AG04450 (cell line): ENCODE measurements at regions not wholly inside any gene's neighbourhood (a gene's known extent, or its start where the extent isn't known, plus 50 kb on each side); places are given as distances from the start of the nearest gene placed in this dataset.
"Not testable (repeated sequence)": the region's sequence is repeated elsewhere in the genome, so short reads cannot be mapped to it uniquely, and the experiment has no call there.

Source experiments
- CTCF ChIA-PET: fragments of 300-600, 350-600 bp; formaldehyde crosslinking; extraction: SDS; loops from one replicate; lab custom pipeline; 2022; ENCODE audit warnings: antibody characterized with exemption, inconsistent platforms; lab: Charles Lee
- POLR2A ChIA-PET: fragments of 350-600 bp; formaldehyde crosslinking; extraction: SDS; loops from one replicate; lab custom pipeline; 2021; ENCODE audit warnings: antibody characterized with exemption, inconsistent platforms; lab: Yijun Ruan, JAX
- DNase-seq: peaks from one replicate; pipeline ENCODE4 v3.0.0-alpha.2; 2011; ENCODE audit warnings: low read depth, low spot score
- H3K27ac ChIP-seq: one replicate; pipeline ENCODE4 v1.5.1; 2012; ENCODE audit warnings: low read depth, low read length, control low read depth
- H3K27me3 ChIP-seq: one replicate; pipeline ENCODE4 v1.6.0; 2012; ENCODE audit warnings: low read length; ENCODE audit not compliant: control insufficient read depth, insufficient read depth
- H3K4me3 ChIP-seq: 2 replicates; pipeline ENCODE4 v1.5.1; 2011; ENCODE audit warnings: mild to moderate bottlenecking, low read depth, low read length, control low read depth
- H3K9me3 ChIP-seq: 2 replicates; pipeline ENCODE4 v1.5.1; 2012; ENCODE audit warnings: low read length; ENCODE audit not compliant: control insufficient read depth, insufficient read depth
- TF ChIP-seq, protein P1 (sequence below): IDR thresholded peaks from 2 replicates; pipeline ENCODE4 v1.5.1; 2011; ENCODE audit warnings: low read depth, low read length, control low read depth, inconsistent platforms

DNA sequence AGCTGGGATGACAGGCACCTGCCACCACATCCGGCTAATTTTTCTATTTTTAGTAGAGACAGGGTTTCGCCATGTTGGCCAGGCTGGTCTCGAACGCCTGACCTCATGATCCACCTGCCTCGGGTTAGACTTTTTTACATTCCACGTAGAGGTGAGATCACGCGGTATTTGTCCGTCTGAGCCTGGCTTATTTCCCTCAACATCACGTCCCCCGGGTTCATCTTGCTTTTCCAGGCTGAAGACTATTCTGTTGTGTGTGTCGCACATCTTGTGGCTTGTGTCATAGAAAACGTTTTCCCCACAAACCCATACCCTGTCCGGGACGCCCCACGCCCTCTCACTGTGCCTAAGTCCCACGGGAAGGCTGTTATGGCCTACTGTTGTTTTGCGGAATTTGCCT lies 185.3 kb downstream of the CRLF2 start:
- Histone ChIP-seq H3K27ac (no peak overlapping the region), H3K9me3 (peaks cover 65% of the 10 kb centered on the region), H3K4me3 (no peak overlapping the region), H3K27me3 (no peaks in the 10 kb centered on the region)
- no peak for DNase-seq
- TF ChIP-seq, protein P1, sequence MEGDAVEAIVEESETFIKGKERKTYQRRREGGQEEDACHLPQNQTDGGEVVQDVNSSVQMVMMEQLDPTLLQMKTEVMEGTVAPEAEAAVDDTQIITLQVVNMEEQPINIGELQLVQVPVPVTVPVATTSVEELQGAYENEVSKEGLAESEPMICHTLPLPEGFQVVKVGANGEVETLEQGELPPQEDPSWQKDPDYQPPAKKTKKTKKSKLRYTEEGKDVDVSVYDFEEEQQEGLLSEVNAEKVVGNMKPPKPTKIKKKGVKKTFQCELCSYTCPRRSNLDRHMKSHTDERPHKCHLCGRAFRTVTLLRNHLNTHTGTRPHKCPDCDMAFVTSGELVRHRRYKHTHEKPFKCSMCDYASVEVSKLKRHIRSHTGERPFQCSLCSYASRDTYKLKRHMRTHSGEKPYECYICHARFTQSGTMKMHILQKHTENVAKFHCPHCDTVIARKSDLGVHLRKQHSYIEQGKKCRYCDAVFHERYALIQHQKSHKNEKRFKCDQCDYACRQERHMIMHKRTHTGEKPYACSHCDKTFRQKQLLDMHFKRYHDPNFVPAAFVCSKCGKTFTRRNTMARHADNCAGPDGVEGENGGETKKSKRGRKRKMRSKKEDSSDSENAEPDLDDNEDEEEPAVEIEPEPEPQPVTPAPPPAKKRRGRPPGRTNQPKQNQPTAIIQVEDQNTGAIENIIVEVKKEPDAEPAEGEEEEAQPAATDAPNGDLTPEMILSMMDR, result no peak
- ChIA-PET POLR2A (no interaction called here), CTCF (no interaction called here)

DNA sequence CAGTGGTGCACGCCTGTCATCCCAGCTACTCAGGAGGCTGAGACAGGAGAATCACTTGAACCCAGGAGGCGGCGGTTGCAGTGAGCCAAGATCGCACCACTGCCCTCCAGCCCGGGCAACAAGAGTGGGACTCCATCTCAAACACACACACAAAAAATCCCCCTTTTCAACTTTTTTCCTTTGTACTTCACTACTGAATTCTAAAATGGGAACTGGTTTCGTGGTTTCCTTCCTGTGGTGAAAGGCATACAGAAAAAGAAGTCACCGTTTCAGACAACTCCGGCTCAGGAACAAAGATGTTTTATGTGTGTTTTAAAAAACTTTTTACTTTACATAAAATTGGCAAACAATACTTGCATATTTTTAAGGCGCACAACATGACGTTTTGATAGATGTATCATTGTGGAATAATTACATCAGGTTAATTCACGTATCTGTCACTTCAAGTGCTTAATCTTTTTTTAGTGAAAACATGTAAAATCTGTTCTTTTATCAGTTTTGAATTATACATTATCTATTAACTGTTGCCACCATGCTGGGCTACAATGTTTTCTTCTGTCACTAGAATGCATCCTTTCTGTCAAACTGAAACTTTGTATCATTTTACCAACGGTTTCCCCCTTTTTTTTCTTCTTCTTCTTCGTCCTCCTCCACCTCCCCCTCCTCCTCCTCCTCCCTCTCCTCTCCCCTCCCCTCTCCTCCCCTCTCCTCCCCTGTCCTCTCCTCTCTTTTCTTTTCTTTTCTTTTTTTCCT lies 186.0 kb downstream of the CRLF2 start:
- no peak overlapping the region for H3K4me3 ChIP-seq
- TF ChIP-seq, protein P1, result no peak
- H3K9me3 ChIP-seq, result peaks cover 65% of the 10 kb centered on the region
- POLR2A ChIA-PET, result no interaction called here
- no peaks in the 10 kb centered on the region for H3K27me3 ChIP-seq
- DNase-seq, result no peak
- H3K27ac ChIP-seq, result no peak overlapping the region
- CTCF ChIA-PET, result no interaction called here

DNA sequence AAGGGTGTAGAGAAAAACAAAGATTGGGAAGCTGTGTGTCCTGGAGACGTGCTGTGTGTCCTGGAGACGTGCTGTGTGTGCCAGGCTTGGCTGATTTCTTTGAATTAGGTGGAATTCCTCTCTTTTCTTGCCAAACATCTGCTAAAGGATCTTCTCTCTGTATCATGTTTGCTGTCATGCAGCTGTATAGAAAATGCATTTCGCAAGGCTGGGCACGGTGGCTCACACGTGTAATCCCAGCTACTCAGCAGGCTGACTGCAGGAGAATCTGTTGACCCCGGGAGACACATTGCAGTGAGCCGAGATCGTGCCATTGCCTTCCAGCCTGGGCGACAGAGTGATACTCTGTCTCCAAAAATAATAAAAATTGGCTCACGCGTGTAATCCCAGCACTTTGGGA lies 187.0 kb downstream of the CRLF2 start:
- no peak for DNase-seq
- POLR2A ChIA-PET, result no interaction called here
- H3K27ac ChIP-seq, result no peak overlapping the region
- H3K4me3 ChIP-seq, result no peak overlapping the region
- TF ChIP-seq, protein P1, result no peak
- H3K27me3 ChIP-seq, result no peaks in the 10 kb centered on the region
- CTCF ChIA-PET, result no interaction called here
- H3K9me3 ChIP-seq, result peaks cover 68% of the 10 kb centered on the region

DNA sequence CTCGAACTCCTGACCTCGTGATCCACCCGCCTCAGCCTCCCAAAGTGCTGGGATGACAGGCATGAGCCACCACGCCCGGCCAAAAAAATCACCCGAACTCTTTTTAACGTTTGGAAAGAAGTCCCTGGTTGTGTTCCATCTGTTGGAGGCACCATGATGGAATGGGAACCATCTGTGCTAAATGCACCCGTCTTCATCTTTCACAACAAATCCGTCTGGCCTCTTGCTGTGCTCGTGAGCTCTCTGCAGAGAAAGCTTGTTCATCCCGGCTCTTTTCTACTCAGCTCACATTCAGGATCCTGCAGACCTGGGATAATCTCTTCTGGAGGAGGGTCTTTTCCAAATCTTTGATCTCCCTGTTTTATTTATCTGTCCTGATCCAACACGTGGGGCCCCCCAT lies 188.8 kb downstream of the CRLF2 start:
- POLR2A ChIA-PET, result no interaction called here

DNA sequence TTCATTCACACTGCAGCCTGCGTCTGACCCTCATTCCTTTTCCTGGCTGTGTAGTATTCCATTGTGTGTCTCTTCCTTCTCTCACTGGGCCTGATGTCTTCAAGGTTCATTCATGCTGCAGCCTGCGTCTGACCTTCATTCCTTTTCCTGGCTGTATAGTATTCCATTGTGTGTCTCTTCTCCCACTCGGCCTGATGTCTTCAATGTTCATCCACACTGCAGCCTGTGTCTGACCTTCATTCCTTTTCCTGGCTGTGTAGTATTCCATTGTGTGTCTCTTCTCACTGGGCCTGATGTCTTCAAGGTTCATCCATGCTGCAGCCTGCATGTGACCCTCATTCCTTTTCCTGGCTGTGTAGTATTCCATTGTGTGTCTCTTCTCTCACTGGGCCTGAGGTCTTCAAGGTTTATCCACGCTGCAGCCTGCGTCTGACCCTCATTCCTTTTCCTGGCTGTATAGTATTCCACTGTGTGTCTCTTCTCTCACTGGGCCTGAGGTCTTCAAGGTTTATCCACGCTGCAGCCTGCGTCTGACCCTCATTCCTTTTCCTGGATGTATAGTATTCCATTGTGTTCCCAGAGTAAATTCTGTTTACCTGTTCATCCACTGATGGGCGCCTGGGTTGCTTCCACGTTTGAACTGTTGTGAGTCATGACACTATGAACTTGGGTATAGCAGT lies 191.0 kb downstream of the CRLF2 start:
- H3K27me3 ChIP-seq, DNase-seq, H3K4me3 ChIP-seq, CTCF ChIA-PET, POLR2A ChIA-PET, H3K27ac ChIP-seq: not testable (repeated sequence)
- peaks cover 73% of the 10 kb centered on the region for H3K9me3 ChIP-seq

More for the DNA sequence above, 188.8 kb downstream of the CRLF2 start:
- Histone ChIP-seq H3K27ac (no peak overlapping the region), H3K27me3 (no peaks in the 10 kb centered on the region), H3K4me3 (no peak overlapping the region), H3K9me3 (peaks cover 68% of the 10 kb centered on the region)
- TF ChIP-seq, protein P1, result no peak
- no peak for DNase-seq
- CTCF ChIA-PET, result no interaction called here
